GM23338 (cell line): ENCODE measurements at regions not wholly inside any gene's neighbourhood (a gene's known extent, or its start where the extent isn't known, plus 50 kb on each side); places are given as distances from the start of the nearest gene placed in this dataset.

Experiments used
- ATAC-seq: fragments of 200-7000 bp; cut with Tn5 transposase; 3 replicates; pipeline ENCODE4 v1.9.1; 2020
- DNase-seq: peaks from one replicate; pipeline ENCODE4 v3.0.0-alpha.2; 2015; ENCODE audit warnings: low spot score
- H2AFZ ChIP-seq: fragments of 200-600 bp; sonication (generic); 2 replicates; pipeline ENCODE4 v1.8.0; 2016; ENCODE audit warnings: antibody characterized with exemption, mild to moderate bottlenecking, moderate library complexity
- H3F3A ChIP-seq: fragments of 200-600 bp; sonication (generic); replicated peaks from 2 replicates; pipeline ENCODE4 v1.8.0; 2017; ENCODE audit warnings: antibody characterized with exemption, mixed run types, low read depth
- H3K27ac ChIP-seq: fragments of 200-600 bp; sonication (generic); 2 replicates; pipeline ENCODE4 v1.6.1; 2016; ENCODE audit warnings: low read depth
- H3K27me3 ChIP-seq: fragments of 200-600 bp; sonication (generic); 2 replicates; pipeline ENCODE4 v1.8.0; 2016; ENCODE audit warnings: mild to moderate bottlenecking, mixed run types, moderate library complexity; ENCODE audit not compliant: insufficient read depth
- H3K36me3 ChIP-seq: fragments of 200-600 bp; sonication (generic); 2 replicates; pipeline ENCODE4 v1.8.0; 2016; ENCODE audit warnings: mild to moderate bottlenecking; ENCODE audit not compliant: insufficient read depth
- H3K4me1 ChIP-seq: fragments of 200-600 bp; sonication (generic); 2 replicates; pipeline ENCODE4 v1.8.0; 2016; ENCODE audit warnings: mild to moderate bottlenecking, moderate library complexity; ENCODE audit not compliant: insufficient read depth
- H3K4me2 ChIP-seq: fragments of 200-600 bp; sonication (generic); 2 replicates; pipeline ENCODE4 v1.7.1; 2017; ENCODE audit warnings: mixed run types
- H3K4me3 ChIP-seq: fragments of 200-600 bp; sonication (generic); 2 replicates; pipeline ENCODE4 v1.6.1; 2016; ENCODE audit warnings: mixed run types
- H3K79me2 ChIP-seq: fragments of 200-600 bp; sonication (generic); replicated peaks from 2 replicates; pipeline ENCODE4 v1.8.0; 2017; ENCODE audit warnings: mild to moderate bottlenecking; ENCODE audit not compliant: insufficient read depth
- H3K9me2 ChIP-seq: fragments of 200-600 bp; sonication (generic); 2 replicates; pipeline ENCODE4 v1.8.0; 2017; ENCODE audit not compliant: insufficient read depth
- H4K20me1 ChIP-seq: fragments of 200-600 bp; sonication (generic); replicated peaks from 2 replicates; pipeline ENCODE4 v1.8.0; 2017; ENCODE audit warnings: mild to moderate bottlenecking; ENCODE audit not compliant: insufficient read depth
- H3K27ac Mint-ChIP-seq: 2 replicates; pipeline ENCODE4 v1.8.0; 2020; ENCODE audit warnings: inconsistent platforms, mild to moderate bottlenecking, moderate library complexity, mixed read lengths
- H3K27me3 Mint-ChIP-seq: 3 replicates; pipeline ENCODE4 v1.8.0; 2022; ENCODE audit warnings: low read depth, mild to moderate bottlenecking, moderate library complexity, mixed read lengths, inconsistent platforms; ENCODE audit not compliant: insufficient read depth, poor library complexity
- H3K36me3 Mint-ChIP-seq: 3 replicates; pipeline ENCODE4 v1.8.0; 2021; ENCODE audit warnings: low read depth, mild to moderate bottlenecking, inconsistent platforms, moderate library complexity, mixed read lengths
- H3K4me1 Mint-ChIP-seq: 3 replicates; pipeline ENCODE4 v1.8.0; 2020; ENCODE audit warnings: mild to moderate bottlenecking, inconsistent platforms, mixed read lengths
- H3K4me3 Mint-ChIP-seq: 3 replicates; pipeline ENCODE4 v1.8.0; 2021; ENCODE audit warnings: moderate library complexity, mild to moderate bottlenecking, inconsistent platforms, mixed read lengths
- H3K9me3 Mint-ChIP-seq: 3 replicates; pipeline ENCODE4 v1.8.0; 2020; ENCODE audit warnings: moderate library complexity, mild to moderate bottlenecking, inconsistent platforms, mixed read lengths
- CTCF ChIP-seq, 2 experiments: fragments of 200-600 bp in 1 of 2; sonication (generic) in 1 of 2; conservative IDR thresholded peaks; 2 replicates each; pipeline versions ENCODE4 v1.5.1 to v1.6.1; 2016 to 2017; ENCODE audit warnings: antibody characterized with exemption in 2 of 2, low read depth in 2 of 2, mild to moderate bottlenecking in 2 of 2, moderate library complexity in 1 of 2
- EZH2phosphoT487 ChIP-seq: fragments of 200-600 bp; sonication (generic); IDR thresholded peaks from one replicate; pipeline ENCODE4 v1.8.1; 2018; ENCODE audit warnings: antibody characterized with exemption; ENCODE audit not compliant: unreplicated experiment
- JUNB ChIP-seq: IDR thresholded peaks from one replicate; pipeline ENCODE4 v1.6.1; 2016; ENCODE audit warnings: antibody characterized with exemption; ENCODE audit not compliant: unreplicated experiment
- NANOG ChIP-seq: IDR thresholded peaks from 2 replicates; pipeline ENCODE4 v1.6.1; 2016; ENCODE audit warnings: antibody characterized with exemption, borderline replicate concordance
- REST ChIP-seq: IDR thresholded peaks from one replicate; pipeline ENCODE4 v1.6.1; 2018; ENCODE audit warnings: antibody characterized with exemption; ENCODE audit not compliant: unreplicated experiment
- STAT1 ChIP-seq: IDR thresholded peaks from one replicate; pipeline ENCODE4 v1.6.1; 2016; ENCODE audit warnings: antibody characterized with exemption; ENCODE audit not compliant: unreplicated experiment
- ZNF114 ChIP-seq: fragments of 250-450 bp; sonication (Bioruptor Pico); IDR thresholded peaks from 2 replicates; pipeline ENCODE4 v1.5.0; 2020; ENCODE audit warnings: mild to moderate bottlenecking, moderate library complexity
- ZNF462 ChIP-seq: fragments of 250-450 bp; sonication (Bioruptor Pico); IDR thresholded peaks from 2 replicates; pipeline ENCODE4 v1.5.0; 2020; ENCODE audit warnings: mild to moderate bottlenecking, moderate library complexity

- no peak overlapping the region for H3K4me2 ChIP-seq
- Mint-ChIP-seq H3K27ac (no peak overlapping the region), H3K4me1 (peaks cover 5% of the 10 kb centered on the region; the same call in 2 of the 3 replicates), H3K4me3 (no peak overlapping the region), H3K9me3 (no peaks in the 10 kb centered on the region), H3K27me3 (no peaks in the 10 kb centered on the region), H3K36me3 (no peaks in the 10 kb centered on the region)
- no peak for TF ChIP-seq REST
- no peak for TF ChIP-seq ZNF114 (CRISPR knock-in tag)
- no peak for TF ChIP-seq NANOG
- no peak for TF ChIP-seq CTCF (conservative IDR thresholded peaks at IDR 0.05; ENCODE audit: low read depth in 2 of 2)
- no peak for TF ChIP-seq EZH2phosphoT487
- no peak for TF ChIP-seq STAT1
- no peak for TF ChIP-seq JUNB
- TF ChIP-seq ZNF462 (CRISPR knock-in tag) = no peak
- H3F3A ChIP-seq = no peaks in the 10 kb centered on the region
- H3K27me3 ChIP-seq = no peaks in the 10 kb centered on the region
- H3K4me3 ChIP-seq = no peak overlapping the region
- no peak for ATAC-seq
- H4K20me1 ChIP-seq = no peaks in the 10 kb centered on the region
- no peaks in the 10 kb centered on the region for H3K36me3 ChIP-seq
- H3K79me2 ChIP-seq = no peaks in the 10 kb centered on the region
- peaks cover 8% of the 10 kb centered on the region; the same call in 1 of the 2 replicates for H3K9me2 ChIP-seq
- H3K27ac ChIP-seq = no peak overlapping the region
- DNase-seq = no peak
- H3K4me1 ChIP-seq = no peaks in the 10 kb centered on the region
- no peak overlapping the region for H2AFZ ChIP-seq
Observed at GRCh38 chr5:97832645-97833296, 649.7 kb upstream of the RIOK2 start.
